Mucosa of descending colon (tissue), 3 donors: ENCODE measurements at regions not wholly inside any gene's neighbourhood (a gene's known extent, or its start where the extent isn't known, plus 50 kb on each side); places are given as distances from the start of the nearest gene placed in this dataset.

ENCODE experiments used
- ATAC-seq: fragments of 200-7000 bp; cut with Tn5 transposase; one replicate; pipeline ENCODE4 v1.9.1; 2020; ENCODE audit warnings: mild to moderate bottlenecking, moderate library complexity
- DNase-seq, 3 donors: peaks; one replicate each; pipeline ENCODE4 v3.0.0-alpha.2; 2020
- H3K36me3 ChIP-seq: fragments of 200-600 bp; one replicate; pipeline ENCODE4 v1.8.0; 2021; ENCODE audit warnings: low read depth, mild to moderate bottlenecking
- H3K4me1 ChIP-seq: fragments of 200-600 bp; one replicate; pipeline ENCODE4 v1.8.0; 2021; ENCODE audit warnings: low read depth, mild to moderate bottlenecking
- H3K4me3 ChIP-seq: fragments of 200-600 bp; one replicate; pipeline ENCODE4 v1.8.0; 2021; ENCODE audit warnings: mild to moderate bottlenecking
- H3K9me3 ChIP-seq: fragments of 200-600 bp; one replicate; pipeline ENCODE4 v1.8.0; 2021; ENCODE audit warnings: mild to moderate bottlenecking
- CTCF ChIP-seq: fragments of 200-600 bp; IDR thresholded peaks from one replicate; pipeline ENCODE4 v1.8.0; 2022; ENCODE audit warnings: antibody characterized with exemption, mild to moderate bottlenecking
- intact Hi-C, 2 donors: fragments of 100-400 bp; cut with DNase I in 1 of 2; cut with micrococcal nuclease in 1 of 2; formaldehyde crosslinking; loops; one replicate each; pipeline versions ENCODE4 v1.11.0 to v1.11.1; 2022; cut with DNase I, micrococcal nuclease
- donor health status: DM: no; HTN: no; CAD: no; lungs with moderate emphysema.
- donor health status: DM: no; HTN: no; CAD: no.
- donor health status: DM: no; HTN: yes; CAD: no.

DNA sequence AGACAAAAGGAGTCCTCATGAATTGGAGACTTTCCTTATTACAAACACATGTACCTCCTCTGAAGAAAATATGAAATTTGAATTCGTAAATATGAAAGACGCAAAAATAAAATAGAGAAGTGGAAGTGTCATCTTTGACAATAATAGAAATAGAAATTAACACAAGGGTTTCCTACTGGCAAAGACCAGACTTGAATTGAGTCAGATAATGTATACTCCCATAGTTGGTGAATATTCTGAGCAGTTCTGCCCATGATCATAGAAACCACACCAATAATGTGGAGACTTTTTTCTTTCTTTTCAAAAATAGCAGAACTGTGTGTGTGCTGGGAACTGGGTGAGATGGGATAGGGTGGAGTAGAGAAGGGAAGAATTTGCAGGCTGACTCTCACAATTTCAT lies 277.7 kb upstream of the TET2 start:
- intact Hi-C loops: loop anchor here in 1 of 2 donors (10.0 kb wide), 1 partner anchor 874 kb away; no protein-coding TSS in a partner anchor
- no peak for ATAC-seq
- TF ChIP-seq CTCF: no peak
- Histone ChIP-seq H3K9me3 (no peaks in the 10 kb centered on the region), H3K4me3 (no peak overlapping the region), H3K36me3 (no peaks in the 10 kb centered on the region), H3K4me1 (no peaks in the 10 kb centered on the region)
- no peak for DNase-seq

DNA sequence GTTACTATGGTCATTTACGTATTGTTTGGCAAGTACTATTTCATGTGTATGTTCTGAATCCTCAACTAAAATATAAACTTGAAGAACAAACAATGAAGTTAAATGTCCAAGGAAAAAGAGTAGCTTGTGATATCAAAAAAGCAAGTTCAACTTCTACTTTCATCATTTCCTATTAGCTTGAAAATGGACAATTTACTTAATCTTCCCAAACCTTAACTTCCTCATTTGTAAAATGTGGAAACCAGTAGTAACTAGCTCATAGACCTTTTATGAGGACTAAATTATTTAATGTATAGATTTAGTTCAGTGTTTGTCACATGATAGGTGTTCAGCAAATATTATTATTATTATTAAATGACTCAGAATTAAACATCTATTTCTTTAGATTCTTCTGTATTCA lies 276.8 kb upstream of the TET2 start:
- DNase-seq (no peak), ATAC-seq (no peak)
- intact Hi-C loops: loop anchor here in 1 of 2 donors (10.0 kb wide), 1 partner anchor 875 kb away; no protein-coding TSS in a partner anchor
- Histone ChIP-seq H3K36me3 (no peaks in the 10 kb centered on the region), H3K4me3 (no peak overlapping the region), H3K9me3 (no peaks in the 10 kb centered on the region), H3K4me1 (no peaks in the 10 kb centered on the region)
- TF ChIP-seq CTCF: no peak

- Histone ChIP-seq H3K4me1 (no peaks in the 10 kb centered on the region), H3K36me3 (no peaks in the 10 kb centered on the region), H3K9me3 (no peaks in the 10 kb centered on the region), H3K4me3 (no peak overlapping the region)
- no peak for TF ChIP-seq CTCF
- ATAC-seq: no peak
- intact Hi-C loops: no loop called here
- DNase-seq: no peak
Observed at GRCh38 chr4:104870495-104871233, 276.0 kb upstream of the TET2 start.

- ATAC-seq (no peak), DNase-seq (no peak)
- TF ChIP-seq CTCF: no peak
- no peaks in the 10 kb centered on the region for H3K4me1 ChIP-seq
- no peaks in the 10 kb centered on the region for H3K9me3 ChIP-seq
- H3K4me3 ChIP-seq: no peak overlapping the region
- H3K36me3 ChIP-seq: no peaks in the 10 kb centered on the region
- intact Hi-C loops: no loop called here
Observed at GRCh38 chr4:104878936-104879335, 267.7 kb upstream of the TET2 start.

- intact Hi-C loops: no loop called here
- Histone ChIP-seq H3K4me1 (no peaks in the 10 kb centered on the region), H3K9me3 (no peaks in the 10 kb centered on the region), H3K4me3 (no peak overlapping the region), H3K36me3 (no peaks in the 10 kb centered on the region)
- ATAC-seq: no peak
- no peak for TF ChIP-seq CTCF
- DNase-seq: no peak
Observed at GRCh38 chr4:104879367-104879766, 267.3 kb upstream of the TET2 start.
